HCT116 (cell line): ENCODE measurements at regions not wholly inside any gene's neighbourhood (a gene's known extent, or its start where the extent isn't known, plus 50 kb on each side); places are given as distances from the start of the nearest gene placed in this dataset.

Experiments
- ATAC-seq: fragments of 200-7000 bp; cut with Tn5 transposase; 2 replicates; pipeline ENCODE4 v1.9.1; 2020; ENCODE audit warnings: mild to moderate bottlenecking, moderate library complexity
- BruUV-seq: library from RNA; stranded (reverse); fragments of 400-500 nt; replicated peaks from 2 replicates; lab custom pipeline; 2021; lab: Mats Ljungman, UMichigan
- CTCF ChIA-PET: fragments of 300-600 bp; sonication (Branson Sonifier 250); formaldehyde crosslinking; loops from one replicate; lab custom pipeline; 2021; ENCODE audit warnings: antibody characterized with exemption; lab: Charles Lee
- POLR2A ChIA-PET: fragments of 300-600, 350-600 bp; sonication (Branson Sonifier 250); formaldehyde crosslinking; loops from one replicate; lab custom pipeline; 2021; ENCODE audit warnings: antibody characterized with exemption; lab: Charles Lee
- RAD21 ChIA-PET, 2 experiments: fragments of 300-600 bp; sonication (Branson Sonifier 250); formaldehyde crosslinking; loops; one replicate each; lab custom pipeline; 2023; ENCODE audit warnings: low total read pairs in 2 of 2; ENCODE audit not compliant: uncharacterized antibody in 2 of 2, unreplicated experiment in 2 of 2, low non-redundant PET in 1 of 2; lab: Charles Lee
- DNase-seq: peaks from one replicate; pipeline ENCODE4 v3.0.0-alpha.2; 2010; ENCODE audit warnings: low read depth, low spot score
- H2AFZ ChIP-seq: fragments of 200-600 bp; shearing (Covaris generic), sonication (generic); 2 replicates; pipeline ENCODE4 v1.6.1; 2017; ENCODE audit warnings: low read depth, mixed run types, mixed read lengths, antibody characterized with exemption, low read length; ENCODE audit not compliant: poor library complexity, severe bottlenecking
- H3K27ac ChIP-seq: 2 replicates; pipeline ENCODE4 v1.5.1; 2012; ENCODE audit warnings: low read depth, low read length
- H3K27me3 ChIP-seq: fragments of 200-600 bp; sonication (generic); 2 replicates; pipeline ENCODE4 v1.6.1; 2016; ENCODE audit warnings: mixed run types, low read length, mixed read lengths; ENCODE audit not compliant: insufficient read depth
- H3K36me3 ChIP-seq, 2 experiments: fragments of 200-500 bp in 1 of 2; fragments of 200-600 bp in 1 of 2; sonication (Bioruptor generic) in 1 of 2; sonication (generic) in 1 of 2; 2 replicates each; pipeline versions ENCODE4 v1.5.1 to v1.6.1; 2014 to 2016; ENCODE audit warnings: low read length in 2 of 2, inconsistent platforms in 1 of 2, mixed read lengths in 1 of 2, mixed run types in 1 of 2; ENCODE audit not compliant: insufficient read depth in 2 of 2, control insufficient read depth in 1 of 2
- H3K4me1 ChIP-seq, 2 experiments: fragments of 200-600 bp in 1 of 2; sonication (generic) in 1 of 2; 2 replicates each; pipeline versions ENCODE4 v1.5.1 to v1.6.1; 2012 to 2017; ENCODE audit warnings: low read length in 2 of 2, inconsistent platforms in 1 of 2, mild to moderate bottlenecking in 1 of 2, mixed read lengths in 1 of 2, mixed run types in 1 of 2, moderate library complexity in 1 of 2; ENCODE audit not compliant: insufficient read depth in 2 of 2, control insufficient read depth in 1 of 2
- H3K4me2 ChIP-seq: fragments of 200-600 bp; sonication (generic); 2 replicates; pipeline ENCODE4 v1.6.1; 2017; ENCODE audit warnings: mixed run types, low read length, mixed read lengths
- H3K4me3 ChIP-seq, 2 experiments: fragments of 200-600 bp in 1 of 2; sonication (generic) in 1 of 2; replicated peaks in 1 of 2; 2 replicates each; pipeline ENCODE4 v1.5.1; 2011 to 2016; ENCODE audit warnings: low read length in 2 of 2, control low read depth in 1 of 2, low read depth in 1 of 2, mild to moderate bottlenecking in 1 of 2, mixed read lengths in 1 of 2, mixed run types in 1 of 2
- H3K79me2 ChIP-seq: fragments of 200-600 bp; sonication (generic); 2 replicates; pipeline ENCODE4 v1.6.1; 2017; ENCODE audit warnings: mild to moderate bottlenecking, mixed run types, low read length, moderate library complexity, mixed read lengths; ENCODE audit not compliant: insufficient read depth
- H3K9ac ChIP-seq: fragments of 200-600 bp; sonication (generic); 2 replicates; pipeline ENCODE4 v1.6.1; 2016; ENCODE audit warnings: low read length, mixed read lengths
- H3K9me2 ChIP-seq: fragments of 200-600 bp; sonication (generic), shearing (Covaris generic); 2 replicates; pipeline ENCODE4 v1.6.1; 2017; ENCODE audit warnings: mixed run types, mild to moderate bottlenecking, moderate library complexity; ENCODE audit not compliant: insufficient read depth
- H3K9me3 ChIP-seq, 2 experiments: fragments of 200-500 bp in 1 of 2; fragments of 200-600 bp in 1 of 2; sonication (Bioruptor generic) in 1 of 2; sonication (generic) in 1 of 2; 2 replicates each; pipeline ENCODE4 v1.6.1; 2014 to 2017; ENCODE audit warnings: low read length in 2 of 2, mixed read lengths in 2 of 2, inconsistent platforms in 1 of 2, low read depth in 1 of 2, mild to moderate bottlenecking in 1 of 2, mixed run types in 1 of 2, moderate library complexity in 1 of 2; ENCODE audit not compliant: control insufficient read depth in 1 of 2, insufficient read depth in 1 of 2
- H4K20me1 ChIP-seq: fragments of 200-600 bp; sonication (generic), shearing (Covaris generic); 2 replicates; pipeline ENCODE4 v1.6.1; 2017; ENCODE audit warnings: mixed run types, mild to moderate bottlenecking, moderate library complexity; ENCODE audit not compliant: insufficient read depth
- ATF3 ChIP-seq: IDR thresholded peaks from 2 replicates; pipeline ENCODE4 v1.6.1; 2012
- CEBPB ChIP-seq: IDR thresholded peaks from 2 replicates; pipeline ENCODE4 v1.6.1; 2012; ENCODE audit warnings: low read depth
- EGR1 ChIP-seq: IDR thresholded peaks from 2 replicates; pipeline ENCODE4 v1.6.1; 2012; ENCODE audit warnings: low read depth
- ELF1 ChIP-seq: IDR thresholded peaks from 2 replicates; pipeline ENCODE4 v1.6.1; 2012; ENCODE audit warnings: low read depth, borderline replicate concordance
- EZH2 ChIP-seq: fragments of 200-600 bp; sonication (generic); IDR thresholded peaks from 2 replicates; pipeline ENCODE4 v1.6.1; 2017; ENCODE audit warnings: antibody characterized with exemption, mixed run types
- EZH2phosphoT487 ChIP-seq: fragments of 200-600 bp; IDR thresholded peaks from 2 replicates; pipeline ENCODE4 v1.6.1; 2018; ENCODE audit warnings: antibody characterized with exemption, borderline replicate concordance
- JUND ChIP-seq: IDR thresholded peaks from 2 replicates; pipeline ENCODE4 v1.6.1; 2012
- POLR2A ChIP-seq: IDR thresholded peaks from 2 replicates; pipeline ENCODE4 v1.7.0; 2011; ENCODE audit warnings: borderline replicate concordance; ENCODE audit not compliant: insufficient read depth, insufficient read length; ENCODE audit errors: extremely low read depth
- POLR2AphosphoS5 ChIP-seq: IDR thresholded peaks from 2 replicates; pipeline ENCODE4 v1.6.1; 2011; ENCODE audit warnings: mild to moderate bottlenecking, low read depth, low read length, moderate library complexity
- RAD21 ChIP-seq: IDR thresholded peaks from 2 replicates; pipeline ENCODE4 v1.6.1; 2012; ENCODE audit warnings: low read depth, mild to moderate bottlenecking
- REST ChIP-seq: IDR thresholded peaks from 2 replicates; pipeline ENCODE4 v1.6.1; 2012; ENCODE audit warnings: low read depth
- SIN3A ChIP-seq: IDR thresholded peaks from 2 replicates; pipeline ENCODE4 v1.6.1; 2012; ENCODE audit warnings: low read depth
- SP1 ChIP-seq: IDR thresholded peaks from 2 replicates; pipeline ENCODE4 v1.6.1; 2012; ENCODE audit warnings: low read depth
- TCF7L2 ChIP-seq: IDR thresholded peaks from 2 replicates; pipeline ENCODE4 v1.7.0; 2011; ENCODE audit warnings: borderline replicate concordance, inconsistent platforms; ENCODE audit not compliant: insufficient read depth, insufficient read length; ENCODE audit errors: extremely low read depth
- intact Hi-C: fragments of 100-400 bp; cut with micrococcal nuclease; formaldehyde crosslinking; loops from 2 replicates; pipeline ENCODE4 v1.10.0; 2022

DNA sequence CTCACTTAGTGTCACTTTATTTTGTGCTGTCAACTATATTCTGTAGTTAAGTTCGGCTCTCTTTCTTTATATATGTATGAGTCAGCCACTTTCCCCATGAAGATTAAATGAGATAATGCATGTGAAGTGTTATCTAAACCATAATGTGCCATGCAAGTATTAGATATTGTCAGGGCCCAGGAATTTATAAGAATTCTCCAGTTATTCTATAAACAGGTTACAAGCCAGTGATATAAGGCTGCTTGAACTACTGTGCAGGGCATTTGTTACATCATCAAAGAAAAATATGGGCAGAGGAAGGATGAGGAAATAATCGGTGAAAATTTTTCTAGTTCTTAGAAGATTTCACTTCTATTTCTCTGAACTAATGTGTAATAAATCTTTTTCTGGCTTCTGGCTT is 1049.0 kb upstream of the NR2F2 start:
- POLR2A ChIA-PET: no interaction called here
- no peaks in the 10 kb centered on the region for H3K79me2 ChIP-seq
- H4K20me1 ChIP-seq: no peaks in the 10 kb centered on the region
- H3K9me3 ChIP-seq: no peaks in the 10 kb centered on the region
- no TSS peak for BruUV-seq
- no peak for DNase-seq
- H3K27ac ChIP-seq: no peak overlapping the region
- H3K27me3 ChIP-seq: no peaks in the 10 kb centered on the region
- intact Hi-C loops: no loop called here
- TF ChIP-seq RAD21 (no peak), JUND (no peak), CEBPB (no peak), SP1 (no peak), SIN3A (no peak), EZH2phosphoT487 (no peak), TCF7L2 (no peak), REST (no peak), ATF3 (no peak), POLR2AphosphoS5 (no peak), POLR2A (no peak), EGR1 (no peak), EZH2 (no peak), ELF1 (no peak)
- TF ChIP-seq, all 23 proteins: peak for 0
- Histone ChIP-seq H3K4me1 (no peaks in the 10 kb centered on the region), H3K9me2 (no peaks in the 10 kb centered on the region), H2AFZ (no peak overlapping the region), H3K4me3 (no peak overlapping the region), H3K4me2 (no peak overlapping the region), H3K36me3 (no peaks in the 10 kb centered on the region), H3K9ac (no peak overlapping the region)
- ATAC-seq: no peak
- RAD21 ChIA-PET: no interaction called here
- CTCF ChIA-PET: no interaction called here
